Keratinocyte (primary cell): ENCODE measurements at regions not wholly inside any gene's neighbourhood (a gene's known extent, or its start where the extent isn't known, plus 50 kb on each side); places are given as distances from the start of the nearest gene placed in this dataset.

Experiments used
- EZH2 ChIP-seq: IDR thresholded peaks from one replicate; pipeline ENCODE4 v1.6.1; 2012; ENCODE audit warnings: inconsistent platforms, mild to moderate bottlenecking, low read length, moderate library complexity
- TF ChIP-seq, protein P1 (sequence below), 3 experiments: IDR thresholded peaks in 1 of 3; conservative IDR thresholded peaks in 1 of 3; optimal IDR thresholded peaks in 1 of 3; 2 replicates in 2 of 3; 3 replicates in 1 of 3; pipeline versions ENCODE3 to v1.5.1; 2011; ENCODE audit warnings: low read length in 3 of 3, mild to moderate bottlenecking in 3 of 3, moderate library complexity in 2 of 3, control low read depth in 1 of 3, inconsistent platforms in 1 of 3; ENCODE audit not compliant: insufficient read depth in 2 of 3; ENCODE audit errors: extremely low read depth in 1 of 3

DNA sequence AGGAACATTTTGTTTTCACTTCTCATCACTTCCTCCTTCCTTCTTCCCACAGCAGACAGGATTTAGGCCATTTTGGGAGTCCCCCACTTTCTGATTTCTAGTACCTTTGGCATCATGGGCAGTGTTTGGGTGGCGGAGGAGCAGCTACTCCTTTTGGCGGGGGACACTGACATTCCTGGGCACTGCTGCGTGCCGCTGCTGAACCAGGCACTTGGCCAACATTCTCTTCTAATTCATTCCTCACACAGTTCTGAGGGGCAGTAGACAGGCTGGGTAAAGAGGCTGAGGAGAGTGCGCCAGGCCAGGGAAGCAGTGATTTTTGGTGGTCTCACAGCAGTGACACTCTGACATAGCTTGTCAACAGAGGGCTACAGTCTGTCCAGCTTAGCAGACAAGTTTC is 270.2 kb downstream of the LOXHD1 start:
- TF ChIP-seq, protein P1, sequence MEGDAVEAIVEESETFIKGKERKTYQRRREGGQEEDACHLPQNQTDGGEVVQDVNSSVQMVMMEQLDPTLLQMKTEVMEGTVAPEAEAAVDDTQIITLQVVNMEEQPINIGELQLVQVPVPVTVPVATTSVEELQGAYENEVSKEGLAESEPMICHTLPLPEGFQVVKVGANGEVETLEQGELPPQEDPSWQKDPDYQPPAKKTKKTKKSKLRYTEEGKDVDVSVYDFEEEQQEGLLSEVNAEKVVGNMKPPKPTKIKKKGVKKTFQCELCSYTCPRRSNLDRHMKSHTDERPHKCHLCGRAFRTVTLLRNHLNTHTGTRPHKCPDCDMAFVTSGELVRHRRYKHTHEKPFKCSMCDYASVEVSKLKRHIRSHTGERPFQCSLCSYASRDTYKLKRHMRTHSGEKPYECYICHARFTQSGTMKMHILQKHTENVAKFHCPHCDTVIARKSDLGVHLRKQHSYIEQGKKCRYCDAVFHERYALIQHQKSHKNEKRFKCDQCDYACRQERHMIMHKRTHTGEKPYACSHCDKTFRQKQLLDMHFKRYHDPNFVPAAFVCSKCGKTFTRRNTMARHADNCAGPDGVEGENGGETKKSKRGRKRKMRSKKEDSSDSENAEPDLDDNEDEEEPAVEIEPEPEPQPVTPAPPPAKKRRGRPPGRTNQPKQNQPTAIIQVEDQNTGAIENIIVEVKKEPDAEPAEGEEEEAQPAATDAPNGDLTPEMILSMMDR (optimal IDR thresholded peaks at IDR 0.05 in 1 of 3, IDR thresholded peaks at IDR 0.05 in 1 of 3, conservative IDR thresholded peaks at IDR 0.05 in 1 of 3; ENCODE audit: extremely low read depth in 1 of 3, insufficient read depth in 2 of 3, low read length in 3 of 3) = no peak
- no peak for TF ChIP-seq EZH2
